ENCODE measurements at regions not wholly inside any gene's neighbourhood (a gene's known extent, or its start where the extent isn't known, plus 50 kb on each side); places are given as distances from the start of the nearest gene placed in this dataset.

GRCh38 chr20:52867305-52867704, 104.9 kb upstream of the TSHZ2 start:
- TF ChIP-seq HNF4A (conservative IDR thresholded peaks at IDR 0.05) (no peak), FOXA2 (IDR thresholded peaks at IDR 0.05) (no peak), MAX (IDR thresholded peaks at IDR 0.05) (no peak), EGR1 (IDR thresholded peaks at IDR 0.05; ENCODE audit: low read depth in 2 of 2) (no peak), FOXA1 (IDR thresholded peaks at IDR 0.05) (no peak), NR2F2 (IDR thresholded peaks at IDR 0.05) (no peak), REST (IDR thresholded peaks at IDR 0.05) (no peak), GABPA (IDR thresholded peaks at IDR 0.05 in 1 of 2, conservative IDR thresholded peaks at IDR 0.05 in 1 of 2) (no peak)
- Histone ChIP-seq H3K4me1 (ENCODE audit: control insufficient read depth in 4 of 4, insufficient read depth in 4 of 4, low read length in 3 of 4) (peaks cover 0 to 12% (median 3%) of the 10 kb centered on the region in 4 donors), H3K9ac (ENCODE audit: low read depth in 1 of 2, low read length in 2 of 2) (no peak overlapping the region), H3K27ac (ENCODE audit: low read depth in 1 of 2, low read length in 2 of 2) (no peak overlapping the region), H3K4me3 (ENCODE audit: low read depth in 1 of 3, low read length in 3 of 3) (no peak overlapping the region), H3K9me3 (ENCODE audit: control insufficient read depth in 4 of 4, low read length in 3 of 4) (peaks cover 0 to 3% (median 0%) of the 10 kb centered on the region in 4 donors), H3K27me3 (ENCODE audit: control insufficient read depth in 4 of 4, insufficient read depth in 4 of 4, low read length in 3 of 4) (no peaks in the 10 kb centered on the region), H3K36me3 (ENCODE audit: control insufficient read depth in 4 of 4, insufficient read depth in 3 of 4, low read depth in 1 of 4, low read length in 3 of 4) (no peaks in the 10 kb centered on the region)
- DNase-seq (ENCODE audit: low spot score): no peak
- 79% methylated on average over 4 of the region's 4 CpGs for WGBS

- TF ChIP-seq EGR1 (IDR thresholded peaks at IDR 0.05; ENCODE audit: low read depth in 2 of 2) (no peak), HNF4A (conservative IDR thresholded peaks at IDR 0.05) (no peak), HNF4G (IDR thresholded peaks at IDR 0.05) (no peak), ZBTB33 (IDR thresholded peaks at IDR 0.05) (no peak), CTCF (IDR thresholded peaks at IDR 0.05; ENCODE audit: low read depth, low read length, missing input control) (no peak), YY1 (IDR thresholded peaks at IDR 0.05) (no peak), SP1 (IDR thresholded peaks at IDR 0.05) (no peak), ATF3 (IDR thresholded peaks at IDR 0.05) (no peak), FOXA1 (IDR thresholded peaks at IDR 0.05) (no peak), NR2F2 (IDR thresholded peaks at IDR 0.05) (no peak), JUND (IDR thresholded peaks at IDR 0.05) (no peak), FOXA2 (IDR thresholded peaks at IDR 0.05) (no peak), MAX (IDR thresholded peaks at IDR 0.05) (no peak)
- H3K36me3 ChIP-seq (ENCODE audit: control insufficient read depth in 4 of 4, insufficient read depth in 3 of 4, low read depth in 1 of 4, low read length in 3 of 4): no peaks in the 10 kb centered on the region
- DNase-seq (ENCODE audit: low spot score): no peak
- H3K27me3 ChIP-seq (ENCODE audit: control insufficient read depth in 4 of 4, insufficient read depth in 4 of 4, low read length in 3 of 4): no peaks in the 10 kb centered on the region
- H3K27ac ChIP-seq (ENCODE audit: low read depth in 1 of 2, low read length in 2 of 2): no peak overlapping the region
- H3K4me3 ChIP-seq (ENCODE audit: low read depth in 1 of 3, low read length in 3 of 3): no peak overlapping the region
- WGBS: 86% methylated on average over 6 of the region's 6 CpGs
- H3K9me3 ChIP-seq (ENCODE audit: control insufficient read depth in 4 of 4, low read length in 3 of 4): peaks cover 0 to 3% (median 0%) of the 10 kb centered on the region in 4 donors
- no peak overlapping the region for H3K9ac ChIP-seq (ENCODE audit: low read depth in 1 of 2, low read length in 2 of 2)
- H3K4me1 ChIP-seq (ENCODE audit: control insufficient read depth in 4 of 4, insufficient read depth in 4 of 4, low read length in 3 of 4): peaks cover 0 to 6% (median 3%) of the 10 kb centered on the region in 4 donors
Measured at GRCh38 chr20:52864916-52865605, 107.1 kb upstream of the TSHZ2 start.
